Panc1 (cell line): ENCODE measurements at regions not wholly inside any gene's neighbourhood (a gene's known extent, or its start where the extent isn't known, plus 50 kb on each side); places are given as distances from the start of the nearest gene placed in this dataset.

Source experiments
- CTCF ChIP-seq: fragments of 450-650 bp; IDR thresholded peaks from 2 replicates; pipeline ENCODE4 v1.5.1; 2017; ENCODE audit warnings: mild to moderate bottlenecking
- POLR2AphosphoS5 ChIP-seq: IDR thresholded peaks from 2 replicates; pipeline ENCODE4 v1.6.1; 2012; ENCODE audit warnings: mild to moderate bottlenecking, low read depth, low read length, moderate library complexity
- REST ChIP-seq, 2 experiments: IDR thresholded peaks; 2 replicates each; pipeline ENCODE4 v1.6.1; 2011 to 2012; ENCODE audit warnings: low read depth in 2 of 2, control low read depth in 1 of 2, low read length in 1 of 2, mild to moderate bottlenecking in 1 of 2, moderate library complexity in 1 of 2; ENCODE audit not compliant: insufficient read depth in 1 of 2
- SIN3A ChIP-seq: IDR thresholded peaks from 2 replicates; pipeline ENCODE4 v1.6.1; 2012; ENCODE audit warnings: low read depth, mild to moderate bottlenecking, low read length, moderate library complexity, borderline replicate concordance; ENCODE audit not compliant: insufficient read depth
- TCF7L2 ChIP-seq: IDR thresholded peaks from 2 replicates; pipeline ENCODE4 v1.6.1; 2011; ENCODE audit warnings: mild to moderate bottlenecking, low read depth, low read length, inconsistent platforms

GRCh38 chr7:125084196-125084595 lies 154.6 kb upstream of the POT1 start:
- no peak for TF ChIP-seq CTCF
- no peak for TF ChIP-seq POLR2AphosphoS5
- TF ChIP-seq REST (IDR thresholded peaks at IDR 0.05; ENCODE audit: insufficient read depth in 1 of 2, low read depth in 2 of 2, low read length in 1 of 2): no peak
- TF ChIP-seq TCF7L2: no peak
- no peak for TF ChIP-seq SIN3A
